RCC 7860 (cell line): ENCODE measurements at regions not wholly inside any gene's neighbourhood (a gene's known extent, or its start where the extent isn't known, plus 50 kb on each side); places are given as distances from the start of the nearest gene placed in this dataset.
"Not testable (repeated sequence)": the region's sequence is repeated elsewhere in the genome, so short reads cannot be mapped to it uniquely, and the experiment has no call there.

Experiments used
- DNase-seq: peaks from one replicate; pipeline ENCODE4 v3.0.0-alpha.2; 2015; ENCODE audit warnings: low spot score
- FAIRE-seq: peaks from 2 replicates; lab custom pipeline; 2012; peaks lifted over from hg19 to GRCh38; lab: Jason Lieb, UNC

DNA sequence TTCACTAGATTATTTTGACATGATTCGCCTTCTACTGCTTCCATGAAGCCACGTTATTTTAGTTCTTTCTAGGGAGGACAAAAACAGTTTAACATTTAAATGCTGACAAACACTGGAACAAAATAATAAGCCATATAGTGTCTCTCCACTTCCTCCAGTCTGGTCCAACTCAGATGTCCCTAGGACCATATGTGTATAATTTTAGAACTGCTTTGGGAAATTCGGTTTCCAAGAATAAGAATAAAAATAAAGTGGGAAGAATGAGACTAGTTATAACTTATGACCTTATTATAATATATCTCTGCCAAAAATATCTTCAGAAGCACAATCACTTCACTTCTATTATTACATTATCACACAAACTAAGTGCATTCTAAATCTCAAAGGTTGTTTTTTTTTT, 164.4 kb upstream of the POF1B start:
- no peak for FAIRE-seq
- DNase-seq: no peak

DNA sequence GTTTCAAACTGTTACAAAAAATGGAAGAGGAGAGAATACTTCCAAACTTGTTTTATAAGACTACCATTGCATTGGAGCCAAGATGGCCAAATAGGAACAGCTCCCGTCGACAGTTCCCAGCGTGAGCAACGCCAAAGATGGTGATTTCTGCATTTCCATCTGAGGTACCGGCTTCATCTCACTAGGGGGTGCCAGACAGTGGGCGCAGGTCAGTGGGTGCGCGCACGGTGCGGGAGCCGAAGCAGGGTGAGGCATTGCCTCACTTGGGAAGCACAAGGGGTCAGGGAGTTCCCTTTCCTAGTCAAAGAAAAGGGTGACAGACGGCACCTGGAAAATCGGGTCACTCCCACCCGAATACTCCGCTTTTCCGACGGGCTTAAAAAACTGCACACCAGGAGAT, 149.7 kb upstream of the POF1B start:
- not testable (repeated sequence) for DNase-seq

DNA sequence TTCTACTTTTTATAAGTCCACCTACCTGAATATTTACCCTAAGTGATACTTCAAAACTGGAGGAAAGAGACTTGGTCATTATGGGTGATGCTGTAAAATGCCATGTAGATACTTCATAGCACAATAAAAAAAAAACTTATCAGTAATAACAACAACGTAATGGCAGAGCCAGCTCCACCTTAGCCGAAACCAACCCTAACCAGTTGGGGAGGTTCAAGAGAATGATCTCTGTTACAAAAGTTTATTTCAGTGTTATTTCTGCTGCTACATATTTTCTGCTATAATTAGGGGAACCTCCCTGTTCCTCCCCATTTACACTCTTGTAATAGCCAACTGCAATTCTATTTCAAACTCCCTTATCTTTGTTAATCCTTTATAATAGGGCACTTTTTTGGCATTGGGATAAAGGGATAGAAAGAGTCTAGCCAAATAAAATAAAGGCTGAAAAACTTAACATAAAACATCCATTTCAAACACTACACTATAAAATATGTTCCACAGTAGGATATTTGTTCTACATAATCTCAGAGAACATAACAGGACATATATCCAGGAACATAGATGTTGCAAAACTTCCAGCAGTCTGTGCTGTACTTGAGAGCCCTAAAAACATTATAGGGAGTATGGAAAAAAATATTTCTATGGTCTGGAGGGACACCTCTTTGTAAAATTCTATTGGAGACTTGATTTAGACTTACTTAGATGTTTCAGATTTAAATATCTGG, 138.7 kb upstream of the POF1B start:
- FAIRE-seq: no peak

More for the DNA sequence above, 149.7 kb upstream of the POF1B start:
- not testable (repeated sequence) for FAIRE-seq

GRCh38 chrX:85516131-85516530, 136.7 kb upstream of the POF1B start:
- FAIRE-seq (no peak), DNase-seq (no peak)

More for the DNA sequence above, 138.7 kb upstream of the POF1B start:
- DNase-seq: no peak

DNA sequence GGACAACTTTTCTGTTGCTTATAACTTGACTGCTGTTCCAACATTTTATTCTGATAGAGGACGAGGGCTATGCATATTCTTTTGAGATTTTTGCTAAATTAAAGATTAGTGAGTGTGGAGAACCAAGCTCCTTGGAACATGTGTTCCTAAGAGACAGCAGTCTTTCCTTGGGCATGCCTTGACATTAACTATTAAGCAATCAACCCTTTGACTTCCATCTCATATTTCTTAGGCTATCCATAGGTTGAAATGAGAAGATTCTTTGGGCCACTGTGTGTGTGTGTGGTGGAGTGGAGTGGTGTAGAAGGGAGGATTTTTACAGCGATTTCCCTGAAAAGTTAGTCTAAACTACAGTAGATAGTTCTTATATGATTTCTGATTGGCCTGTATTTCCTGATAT, 127.4 kb upstream of the POF1B start:
- FAIRE-seq (no peak), DNase-seq (no peak)

- DNase-seq (no peak), FAIRE-seq (no peak)
Observed at GRCh38 chrX:85505801-85506200, 126.3 kb upstream of the POF1B start.

DNA sequence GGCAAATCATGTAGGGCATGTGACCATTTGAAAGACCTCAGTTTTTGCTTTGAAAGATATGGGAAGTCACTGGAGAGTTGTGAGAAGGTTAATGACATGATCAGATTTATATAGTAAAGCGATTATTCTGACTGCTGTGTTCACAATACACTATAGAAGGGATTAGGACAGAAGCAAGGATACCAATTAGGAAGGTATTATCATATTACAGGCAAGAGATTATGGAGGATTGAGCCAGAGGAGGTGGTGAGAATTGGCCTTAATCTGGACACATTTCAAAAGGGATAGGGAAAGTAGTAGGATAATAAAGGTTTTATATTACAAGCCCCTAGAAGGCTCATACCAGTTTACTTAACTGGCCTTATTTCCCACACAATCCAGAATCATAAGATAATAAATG, 124.9 kb upstream of the POF1B start:
- DNase-seq (no peak), FAIRE-seq (no peak)

- FAIRE-seq: no peak
- DNase-seq: no peak
Observed at GRCh38 chrX:85503258-85504158, 124.0 kb upstream of the POF1B start.

DNA sequence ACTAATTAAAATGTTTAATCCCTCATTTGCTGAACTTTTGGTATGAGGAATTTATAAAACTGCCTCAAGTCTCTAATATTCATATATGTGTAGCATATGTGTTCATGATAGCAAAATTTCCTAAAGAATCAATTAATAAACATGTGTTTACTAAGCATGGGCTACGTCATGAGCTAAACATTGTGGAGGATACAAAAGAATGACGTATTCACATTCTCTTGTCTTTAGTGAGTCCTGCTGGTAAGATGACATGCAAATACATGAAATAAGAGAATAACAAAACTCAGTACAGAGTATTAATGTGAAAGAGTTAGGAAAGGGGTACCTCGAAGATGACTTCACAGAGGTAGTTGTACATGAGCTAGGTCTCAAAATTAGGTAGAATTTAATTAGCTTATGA, 121.9 kb upstream of the POF1B start:
- DNase-seq (no peak), FAIRE-seq (no peak)

DNA sequence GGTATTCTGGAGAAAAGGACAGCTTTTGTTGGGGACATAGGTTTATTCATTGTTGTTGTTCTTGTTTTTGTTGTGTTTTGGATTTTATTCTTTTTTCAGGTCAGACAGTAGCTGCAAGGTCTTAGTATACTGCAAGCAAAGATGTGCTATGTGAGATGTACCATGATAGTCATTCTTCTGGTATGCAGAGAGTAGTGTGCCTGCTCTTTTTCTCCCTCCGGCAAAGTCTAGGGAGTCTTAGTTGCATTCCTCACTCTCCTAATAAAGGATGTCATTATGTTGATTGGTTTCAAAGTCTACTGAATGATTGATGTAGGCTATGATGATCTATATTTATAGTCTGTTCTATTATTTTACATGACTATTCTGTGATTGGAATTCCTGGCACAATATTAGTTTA, 119.9 kb upstream of the POF1B start:
- no peak for FAIRE-seq
- DNase-seq: no peak

GRCh38 chrX:85493821-85494220, 114.4 kb upstream of the POF1B start:
- FAIRE-seq: no peak
- no peak for DNase-seq

- DNase-seq (no peak), FAIRE-seq (no peak)
Observed at GRCh38 chrX:85454295-85454694, 74.8 kb upstream of the POF1B start.

DNA sequence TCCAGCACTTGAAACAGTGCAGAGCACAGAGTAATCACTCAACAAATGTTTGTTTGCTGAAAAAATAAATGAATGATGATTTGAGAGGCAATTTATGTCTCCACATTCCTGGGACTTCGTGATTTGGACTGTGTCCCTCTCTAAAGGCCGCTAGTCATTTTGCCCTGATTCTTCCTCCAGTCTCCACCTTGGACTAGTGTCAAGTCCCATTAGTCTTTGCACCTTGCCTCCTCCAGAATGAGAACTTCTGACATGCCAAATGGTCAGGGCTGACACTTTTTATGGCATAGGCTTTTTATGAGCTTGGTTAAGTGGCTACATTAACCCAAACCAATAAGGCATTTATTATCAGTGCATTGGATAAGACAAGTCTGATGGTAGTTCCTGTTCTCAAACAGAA, 65.1 kb upstream of the POF1B start:
- FAIRE-seq (no peak), DNase-seq (no peak)
